HepG2 (cell line): ENCODE measurements at regions not wholly inside any gene's neighbourhood (a gene's known extent, or its start where the extent isn't known, plus 50 kb on each side); places are given as distances from the start of the nearest gene placed in this dataset.

Experiments
- ATAC-seq: fragments of 200-7000 bp; cut with Tn5 transposase; 3 replicates; pipeline ENCODE4 v1.9.1; 2020; ENCODE audit warnings: mild to moderate bottlenecking, moderate library complexity
- BruUV-seq: library from RNA; stranded (reverse); fragments of 400-500 nt; replicated peaks from 2 replicates; lab custom pipeline; 2021; lab: Mats Ljungman, UMichigan
- CTCF ChIA-PET: fragments of 300-600 bp; formaldehyde crosslinking; extraction: SDS; loops from one replicate; lab custom pipeline; 2021; ENCODE audit warnings: low total read pairs, inconsistent platforms, low intra/inter-chr PET ratio; lab: Yijun Ruan, JAX
- POLR2A ChIA-PET: fragments of 350-600 bp; sonication (Branson Sonifier 250); formaldehyde crosslinking; loops from one replicate; lab custom pipeline; 2020; ENCODE audit warnings: antibody characterized with exemption, inconsistent platforms; lab: Yijun Ruan, JAX
- DNase-seq: peaks from one replicate; pipeline ENCODE4 v3.0.0-alpha.2; 2015; ENCODE audit warnings: low spot score
- FAIRE-seq: peaks from 3 replicates; lab custom pipeline; 2011; peaks lifted over from hg19 to GRCh38; lab: Jason Lieb, UNC
- H2AFZ ChIP-seq: one replicate; pipeline ENCODE4 v1.6.1; 2011; ENCODE audit warnings: low read length, inconsistent platforms
- H3K27ac ChIP-seq: fragments of 300-600 bp; 3 replicates; pipeline ENCODE4 v1.8.0; 2011; ENCODE audit warnings: mixed run types, mild to moderate bottlenecking, mixed read lengths, low read length, inconsistent platforms; ENCODE audit not compliant: insufficient read depth; ENCODE audit errors: extremely low read length
- H3K27me3 ChIP-seq, 2 experiments: fragments of 200-600 bp in 1 of 2; 2 replicates in 1 of 2; 3 replicates in 1 of 2; pipeline versions ENCODE4 v1.6.0 to v1.8.0; 2011; ENCODE audit warnings: low read length in 2 of 2, mild to moderate bottlenecking in 2 of 2, moderate library complexity in 2 of 2, inconsistent platforms in 1 of 2; ENCODE audit not compliant: insufficient read depth in 2 of 2, control insufficient read depth in 1 of 2
- H3K36me3 ChIP-seq, 2 experiments: fragments of 200-600 bp in 1 of 2; replicated peaks in 1 of 2; 2 replicates in 1 of 2; 3 replicates in 1 of 2; pipeline versions ENCODE4 v1.5.1 to v1.8.0; 2011; ENCODE audit warnings: low read length in 2 of 2, inconsistent platforms in 1 of 2; ENCODE audit not compliant: insufficient read depth in 2 of 2, control insufficient read depth in 1 of 2
- H3K4me1 ChIP-seq: 2 replicates; pipeline ENCODE4 v1.5.1; 2012; ENCODE audit warnings: low read length, inconsistent platforms; ENCODE audit not compliant: insufficient read depth
- H3K4me2 ChIP-seq: 2 replicates; pipeline ENCODE4 v1.6.0; 2011; ENCODE audit warnings: low read depth, low read length, inconsistent platforms
- H3K4me3 ChIP-seq, 3 experiments: fragments of 200-600 bp in 1 of 3; sonication (generic), shearing (Covaris generic) in 1 of 3; replicated peaks in 1 of 3; 2 replicates each; pipeline ENCODE4 v1.5.1; 2011 to 2016; ENCODE audit warnings: low read length in 3 of 3, inconsistent platforms in 2 of 3, low read depth in 2 of 3, mild to moderate bottlenecking in 2 of 3, control low read depth in 1 of 3, mixed read lengths in 1 of 3; ENCODE audit not compliant: insufficient read depth in 1 of 3
- H3K79me2 ChIP-seq: one replicate; pipeline ENCODE4 v1.6.1; 2011; ENCODE audit warnings: low read length, inconsistent platforms; ENCODE audit not compliant: insufficient read depth
- H3K9ac ChIP-seq: 2 replicates; pipeline ENCODE4 v1.6.0; 2011; ENCODE audit warnings: mild to moderate bottlenecking, low read depth, low read length, inconsistent platforms; ENCODE audit not compliant: insufficient read depth
- H3K9me3 ChIP-seq: 2 replicates; pipeline ENCODE4 v1.5.1; 2012; ENCODE audit warnings: mild to moderate bottlenecking, low read length
- H4K20me1 ChIP-seq: 2 replicates; pipeline ENCODE4 v1.6.0; 2011; ENCODE audit warnings: inconsistent platforms, mild to moderate bottlenecking, low read length, moderate library complexity; ENCODE audit not compliant: insufficient read depth
- CEBPB ChIP-seq: IDR thresholded peaks from 2 replicates; pipeline ENCODE4 v1.6.1; 2011; ENCODE audit warnings: low read depth, low read length, improper control_type of control experiment, borderline replicate concordance
- KDM1A ChIP-seq: IDR thresholded peaks from 2 replicates; pipeline ENCODE4 v1.6.1; 2016; ENCODE audit warnings: missing compliant biosample characterization
- PRMT3 ChIP-seq: sonication (generic); formaldehyde crosslinking; IDR thresholded peaks from 2 replicates; pipeline ENCODE4 v1.8.1; 2022; ENCODE audit warnings: low read depth, mild to moderate bottlenecking, moderate library complexity, missing genetic modification reagents, borderline replicate concordance
- RBM22 ChIP-seq: fragments of 200-400 bp; formaldehyde crosslinking; optimal IDR thresholded peaks from 2 replicates; pipeline ENCODE3; 2017; ENCODE audit warnings: mild to moderate bottlenecking, low read length, moderate library complexity
- SIN3B ChIP-seq: fragments of 150-350 bp; IDR thresholded peaks from 2 replicates; pipeline ENCODE4 v1.6.1; 2014; ENCODE audit warnings: low read length
- XBP1 ChIP-seq: sonication (generic); formaldehyde crosslinking; IDR thresholded peaks from 2 replicates; pipeline ENCODE4 v1.5.0; 2020; ENCODE audit warnings: missing genetic modification reagents
- ZNF547 ChIP-seq: sonication (generic); formaldehyde crosslinking; IDR thresholded peaks from 2 replicates; pipeline ENCODE4 v1.5.1; 2020; ENCODE audit warnings: mild to moderate bottlenecking, missing genetic modification reagents
- ZNF770 ChIP-seq: sonication (generic); formaldehyde crosslinking; IDR thresholded peaks from 2 replicates; pipeline ENCODE4 v1.5.0; 2020; ENCODE audit warnings: mild to moderate bottlenecking, missing genetic modification reagents
- WGBS: methylation state at CpG from one replicate; pipeline ENCODE4 v1.1.6; 2017; ENCODE audit warnings: low lambda C conversion rate; 5-methylcytosine and 5-hydroxymethylcytosine counted together
- in situ Hi-C: cut with HindIII; loops from 2 replicates; pipeline ENCODE4 v1.10.0; 2017; ENCODE audit warnings: low pct_unique_long_range_greater_than_20kb; ENCODE audit not compliant: extremely low pct_ligation_motif_present
- intact Hi-C: fragments of 100-400 bp; cut with micrococcal nuclease; formaldehyde crosslinking; loops from one replicate; pipeline ENCODE4 v1.10.0; 2022; ENCODE audit not compliant: unreplicated experiment
- TF ChIP-seq, protein P1 (sequence below): sonication (generic); formaldehyde crosslinking; IDR thresholded peaks from 2 replicates; pipeline ENCODE4 v1.5.0; 2020; ENCODE audit warnings: missing genetic modification reagents, mild to moderate bottlenecking, borderline replicate concordance
- TF ChIP-seq, protein P2 (sequence below): sonication (generic); formaldehyde crosslinking; IDR thresholded peaks from 2 replicates; pipeline ENCODE4 v1.4.0; 2020; ENCODE audit warnings: missing genetic modification reagents, borderline replicate concordance

- Histone ChIP-seq H3K36me3 (no peaks in the 10 kb centered on the region), H3K4me3 (no peak overlapping the region), H2AFZ (no peak overlapping the region), H3K27ac (no peak overlapping the region), H3K27me3 (no peaks in the 10 kb centered on the region), H3K4me2 (no peak overlapping the region), H3K4me1 (no peaks in the 10 kb centered on the region), H3K79me2 (no peaks in the 10 kb centered on the region), H3K9me3 (no peaks in the 10 kb centered on the region), H4K20me1 (no peaks in the 10 kb centered on the region), H3K9ac (no peak overlapping the region)
- TF ChIP-seq PRMT3 (CRISPR knock-in tag) (no peak), CEBPB (0 out of 2 replicates have a peak, but pooled peaks have one; percentile 23), XBP1 (CRISPR knock-in tag) (no peak), RBM22 (no peak)
- TF ChIP-seq, protein P1, sequence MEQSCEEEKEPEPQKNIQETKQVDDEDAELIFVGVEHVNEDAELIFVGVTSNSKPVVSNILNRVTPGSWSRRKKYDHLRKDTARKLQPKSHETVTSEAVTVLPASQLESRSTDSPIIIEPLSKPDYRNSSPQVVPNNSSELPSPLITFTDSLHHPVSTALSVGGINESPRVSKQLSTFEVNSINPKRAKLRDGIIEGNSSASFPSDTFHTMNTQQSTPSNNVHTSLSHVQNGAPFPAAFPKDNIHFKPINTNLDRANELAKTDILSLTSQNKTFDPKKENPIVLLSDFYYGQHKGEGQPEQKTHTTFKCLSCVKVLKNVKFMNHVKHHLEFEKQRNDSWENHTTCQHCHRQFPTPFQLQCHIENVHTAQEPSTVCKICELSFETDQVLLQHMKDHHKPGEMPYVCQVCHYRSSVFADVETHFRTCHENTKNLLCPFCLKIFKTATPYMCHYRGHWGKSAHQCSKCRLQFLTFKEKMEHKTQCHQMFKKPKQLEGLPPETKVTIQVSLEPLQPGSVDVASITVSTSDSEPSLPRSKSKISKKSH (CRISPR knock-in tag): no peak
- BruUV-seq: no TSS peak
- no peak for ATAC-seq
- WGBS: 0% methylated on average over 4 of the region's 6 CpGs
- ChIA-PET POLR2A (no interaction called here), CTCF (no interaction called here)
- DNase-seq: no peak
- no peak for FAIRE-seq
- in situ Hi-C loops (no loop called here), intact Hi-C loops (no loop called here)
These were observed 123.6 kb upstream of the TET2 start for GRCh38 chr4:105022811-105023667.

DNA sequence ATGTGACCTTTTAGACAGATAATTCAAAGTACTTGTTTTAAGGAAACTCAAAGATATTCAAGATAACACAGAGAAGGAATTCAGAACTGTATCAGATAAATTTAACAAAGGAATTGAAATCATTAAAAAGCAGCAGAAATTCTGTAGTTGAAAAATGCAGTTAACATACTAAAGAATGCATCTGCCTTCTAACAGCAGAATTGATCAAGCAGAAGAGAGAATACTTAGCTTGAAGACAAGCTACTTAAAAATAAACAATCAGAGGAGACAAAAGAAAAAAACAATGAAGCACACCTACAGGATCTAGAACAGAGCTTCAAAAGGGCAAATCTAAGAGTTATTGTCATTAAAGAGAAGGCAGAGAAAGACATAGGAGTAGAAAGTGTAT is 123.0 kb upstream of the TET2 start:
- in situ Hi-C loops (no loop called here), intact Hi-C loops (no loop called here)
- Histone ChIP-seq H3K4me2 (no peak overlapping the region), H2AFZ (no peak overlapping the region), H3K27ac (no peak overlapping the region), H3K9me3 (no peaks in the 10 kb centered on the region), H3K79me2 (no peaks in the 10 kb centered on the region), H3K9ac (no peak overlapping the region), H3K4me3 (no peak overlapping the region), H4K20me1 (no peaks in the 10 kb centered on the region), H3K36me3 (no peaks in the 10 kb centered on the region), H3K27me3 (no peaks in the 10 kb centered on the region), H3K4me1 (no peaks in the 10 kb centered on the region)
- no peak for DNase-seq
- no peak for ATAC-seq
- no TSS peak for BruUV-seq
- ChIA-PET POLR2A (no interaction called here), CTCF (no interaction called here)
- FAIRE-seq: no peak
- no peak for TF ChIP-seq ZNF547 (CRISPR knock-in tag)
- TF ChIP-seq, protein P2, sequence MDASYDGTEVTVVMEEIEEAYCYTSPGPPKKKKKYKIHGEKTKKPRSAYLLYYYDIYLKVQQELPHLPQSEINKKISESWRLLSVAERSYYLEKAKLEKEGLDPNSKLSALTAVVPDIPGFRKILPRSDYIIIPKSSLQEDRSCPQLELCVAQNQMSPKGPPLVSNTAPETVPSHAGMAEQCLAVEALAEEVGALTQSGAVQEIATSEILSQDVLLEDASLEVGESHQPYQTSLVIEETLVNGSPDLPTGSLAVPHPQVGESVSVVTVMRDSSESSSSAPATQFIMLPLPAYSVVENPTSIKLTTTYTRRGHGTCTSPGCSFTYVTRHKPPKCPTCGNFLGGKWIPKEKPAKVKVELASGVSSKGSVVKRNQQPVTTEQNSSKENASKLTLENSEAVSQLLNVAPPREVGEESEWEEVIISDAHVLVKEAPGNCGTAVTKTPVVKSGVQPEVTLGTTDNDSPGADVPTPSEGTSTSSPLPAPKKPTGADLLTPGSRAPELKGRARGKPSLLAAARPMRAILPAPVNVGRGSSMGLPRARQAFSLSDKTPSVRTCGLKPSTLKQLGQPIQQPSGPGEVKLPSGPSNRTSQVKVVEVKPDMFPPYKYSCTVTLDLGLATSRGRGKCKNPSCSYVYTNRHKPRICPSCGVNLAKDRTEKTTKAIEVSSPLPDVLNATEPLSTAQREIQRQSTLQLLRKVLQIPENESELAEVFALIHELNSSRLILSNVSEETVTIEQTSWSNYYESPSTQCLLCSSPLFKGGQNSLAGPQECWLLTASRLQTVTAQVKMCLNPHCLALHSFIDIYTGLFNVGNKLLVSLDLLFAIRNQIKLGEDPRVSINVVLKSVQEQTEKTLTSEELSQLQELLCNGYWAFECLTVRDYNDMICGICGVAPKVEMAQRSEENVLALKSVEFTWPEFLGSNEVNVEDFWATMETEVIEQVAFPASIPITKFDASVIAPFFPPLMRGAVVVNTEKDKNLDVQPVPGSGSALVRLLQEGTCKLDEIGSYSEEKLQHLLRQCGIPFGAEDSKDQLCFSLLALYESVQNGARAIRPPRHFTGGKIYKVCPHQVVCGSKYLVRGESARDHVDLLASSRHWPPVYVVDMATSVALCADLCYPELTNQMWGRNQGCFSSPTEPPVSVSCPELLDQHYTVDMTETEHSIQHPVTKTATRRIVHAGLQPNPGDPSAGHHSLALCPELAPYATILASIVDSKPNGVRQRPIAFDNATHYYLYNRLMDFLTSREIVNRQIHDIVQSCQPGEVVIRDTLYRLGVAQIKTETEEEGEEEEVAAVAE (CRISPR knock-in tag): no peak
- no peak for TF ChIP-seq SIN3B
- TF ChIP-seq ZNF770 (CRISPR knock-in tag): no peak
- TF ChIP-seq KDM1A (CRISPR knock-in tag): no peak
